Astrocyte of the cerebellum (primary cell): ENCODE measurements at regions not wholly inside any gene's neighbourhood (a gene's known extent, or its start where the extent isn't known, plus 50 kb on each side); places are given as distances from the start of the nearest gene placed in this dataset.

ENCODE experiments used
- DNase-seq: peaks from one replicate; pipeline ENCODE4 v3.0.0-alpha.2; 2011; ENCODE audit warnings: low read depth
- H3K4me3 ChIP-seq: 2 replicates; pipeline ENCODE4 v1.5.1; 2011; ENCODE audit warnings: mild to moderate bottlenecking, low read depth, low read length, moderate library complexity
- CTCF ChIP-seq: IDR thresholded peaks from 2 replicates; pipeline ENCODE4 v1.5.1; 2012; ENCODE audit warnings: low read length, low read depth, moderate library complexity, mild to moderate bottlenecking; ENCODE audit errors: missing control alignments
- in situ Hi-C: cut with HindIII; loops from 2 replicates; pipeline ENCODE4 v1.10.0; 2017; ENCODE audit warnings: low sequenced_read_pairs

DNA sequence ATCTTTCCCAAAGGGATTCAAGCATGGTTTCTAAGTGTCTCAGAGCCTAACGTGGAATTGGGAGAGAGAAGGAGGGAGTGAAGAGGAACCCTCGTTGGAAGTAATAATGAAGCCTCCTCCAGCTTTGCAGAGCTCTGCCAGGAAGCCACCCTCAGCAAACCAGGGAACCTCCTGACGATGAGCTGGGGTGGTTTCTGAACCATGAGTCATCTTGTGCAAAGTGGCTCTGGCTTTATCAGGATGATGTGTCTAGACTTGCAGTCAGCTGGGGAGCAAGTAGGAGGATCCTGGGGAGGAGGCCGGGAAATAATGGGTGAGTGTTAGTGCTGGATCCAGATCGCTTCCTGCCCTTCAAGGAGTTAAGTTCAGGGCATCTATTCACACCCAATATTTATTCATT lies 191.7 kb upstream of the RBFOX1 start:
- TF ChIP-seq CTCF: no peak
- in situ Hi-C loops: no loop called here
- no peak for DNase-seq
- no peak overlapping the region for H3K4me3 ChIP-seq

DNA sequence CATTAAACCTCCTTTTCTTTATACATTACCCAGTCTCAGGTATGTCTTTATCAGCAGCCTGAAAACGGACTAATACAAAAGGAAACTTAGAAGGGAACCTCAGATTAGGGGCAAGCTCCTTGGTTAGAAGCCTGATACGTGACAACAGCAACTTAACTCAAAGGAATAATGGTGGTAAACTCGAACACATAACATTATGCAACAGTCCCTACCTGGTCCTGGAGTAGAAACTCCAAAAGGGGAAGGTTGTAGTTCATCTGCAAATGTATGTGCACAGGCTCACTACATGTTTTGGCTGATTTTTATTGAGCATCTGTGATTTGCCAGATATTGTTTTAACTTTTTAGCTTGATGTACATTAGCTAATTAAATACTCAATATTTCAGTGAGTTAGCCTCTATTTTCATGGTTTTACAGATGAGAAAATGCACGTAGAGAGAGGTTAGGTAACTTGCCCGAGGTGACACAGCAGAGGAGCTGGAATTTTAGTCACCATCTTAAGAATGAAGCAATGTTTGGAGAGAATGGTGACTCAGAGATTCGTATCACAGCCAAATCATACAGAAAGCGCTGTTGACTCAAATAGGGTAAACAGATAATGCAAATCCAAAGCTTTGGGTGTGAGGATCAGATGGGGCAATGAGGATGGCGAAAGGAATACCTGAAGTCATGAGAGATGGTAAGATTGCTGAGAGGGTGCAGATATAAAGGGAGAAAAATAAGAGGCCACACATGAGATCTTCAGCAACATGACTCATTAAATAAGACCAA lies 194.9 kb upstream of the RBFOX1 start:
- DNase-seq: no peak
- in situ Hi-C loops: no loop called here
- TF ChIP-seq CTCF: no peak
- H3K4me3 ChIP-seq: no peak overlapping the region

DNA sequence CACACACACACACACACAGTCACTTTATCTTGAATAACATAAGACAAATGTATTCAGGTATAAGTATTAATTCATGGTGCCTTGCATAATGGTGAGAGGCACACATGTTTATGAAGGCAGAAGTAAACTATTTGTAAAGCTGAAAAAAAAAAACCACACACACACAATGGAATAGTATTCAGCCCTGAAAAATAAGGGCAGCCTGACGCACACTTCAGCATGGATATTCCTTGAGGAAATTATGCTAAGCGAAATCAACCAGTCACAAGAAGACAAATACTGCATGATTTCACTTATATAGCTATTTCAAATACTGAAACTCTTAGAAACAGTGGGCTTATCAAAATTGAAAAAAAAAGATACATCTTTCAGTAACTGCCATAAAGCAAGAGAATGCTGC lies 200.2 kb upstream of the RBFOX1 start:
- TF ChIP-seq CTCF: no peak
- in situ Hi-C loops: no loop called here
- no peak for DNase-seq
- H3K4me3 ChIP-seq: no peak overlapping the region

- in situ Hi-C loops: no loop called here
- TF ChIP-seq CTCF: no peak
- H3K4me3 ChIP-seq: no peak overlapping the region
- no peak for DNase-seq
Measured at GRCh38 chr16:7124701-7125100, 207.9 kb upstream of the RBFOX1 start.

- H3K4me3 ChIP-seq: no peak overlapping the region
- in situ Hi-C loops: no loop called here
- no peak for TF ChIP-seq CTCF
- no peak for DNase-seq
Measured at GRCh38 chr16:7124242-7124641, 208.4 kb upstream of the RBFOX1 start.

DNA sequence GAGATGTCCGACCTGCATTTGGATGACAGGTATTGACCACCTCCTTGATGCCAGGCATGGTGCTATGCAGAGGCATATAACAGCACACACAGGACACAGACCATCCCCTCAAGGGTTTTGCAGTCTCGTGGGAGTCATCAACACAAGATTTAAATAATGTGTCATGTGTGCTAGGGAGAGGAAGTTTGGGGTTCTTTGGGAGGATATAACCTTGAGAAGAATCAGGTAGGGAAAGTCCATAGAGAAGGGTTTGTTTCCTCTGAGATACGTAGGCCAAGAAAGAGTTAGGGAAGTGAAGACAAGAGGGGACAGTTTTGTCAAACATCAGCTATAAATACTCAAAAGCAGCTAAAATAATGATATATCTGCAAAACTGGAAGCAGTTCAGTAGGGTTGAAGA lies 215.9 kb upstream of the RBFOX1 start:
- H3K4me3 ChIP-seq: no peak overlapping the region
- TF ChIP-seq CTCF: no peak
- in situ Hi-C loops: no loop called here
- no peak for DNase-seq
